H9 (cell line): ENCODE measurements at regions not wholly inside any gene's neighbourhood (a gene's known extent, or its start where the extent isn't known, plus 50 kb on each side); places are given as distances from the start of the nearest gene placed in this dataset.

Experiments used
- DNase-seq: peaks from one replicate; pipeline ENCODE4 v3.0.0-alpha.2; 2017
- H2AFZ ChIP-seq: one replicate; pipeline ENCODE4 v1.6.1; 2013; ENCODE audit warnings: mild to moderate bottlenecking, low read length, control low read depth, moderate library complexity
- H2AK5ac ChIP-seq: 2 replicates; pipeline ENCODE4 v1.6.1; 2013; ENCODE audit warnings: low read length, control low read depth, mixed read lengths; ENCODE audit not compliant: insufficient read length
- H2BK120ac ChIP-seq: one replicate; pipeline ENCODE4 v1.6.1; 2013; ENCODE audit warnings: low read depth, mild to moderate bottlenecking, low read length, control low read depth, inconsistent platforms; ENCODE audit not compliant: poor library complexity, severe bottlenecking
- H2BK12ac ChIP-seq: 2 replicates; pipeline ENCODE4 v1.6.1; 2013; ENCODE audit warnings: low read length, control low read depth, mixed read lengths, low read depth; ENCODE audit not compliant: insufficient read length
- H2BK15ac ChIP-seq: 2 replicates; pipeline ENCODE4 v1.6.1; 2013; ENCODE audit warnings: low read depth, low read length, control low read depth
- H2BK20ac ChIP-seq: one replicate; pipeline ENCODE4 v1.6.1; 2013; ENCODE audit warnings: low read depth, mild to moderate bottlenecking, low read length, control low read depth, inconsistent platforms; ENCODE audit not compliant: poor library complexity, severe bottlenecking
- H2BK5ac ChIP-seq: 2 replicates; pipeline ENCODE4 v1.6.1; 2013; ENCODE audit warnings: low read length, control low read depth, mixed read lengths; ENCODE audit not compliant: insufficient read length
- H3K14ac ChIP-seq: 2 replicates; pipeline ENCODE4 v1.6.1; 2013; ENCODE audit warnings: low read length, control low read depth; ENCODE audit not compliant: insufficient read depth
- H3K18ac ChIP-seq: 2 replicates; pipeline ENCODE4 v1.6.1; 2013; ENCODE audit warnings: low read depth, mild to moderate bottlenecking, mixed read lengths, low read length, control low read depth; ENCODE audit not compliant: insufficient read length
- H3K23ac ChIP-seq: 2 replicates; pipeline ENCODE4 v1.6.1; 2013; ENCODE audit warnings: low read length, control low read depth, mixed read lengths, low read depth; ENCODE audit not compliant: insufficient read length
- H3K23me2 ChIP-seq: 2 replicates; pipeline ENCODE4 v1.6.1; 2013; ENCODE audit warnings: low read depth, mild to moderate bottlenecking, mixed read lengths, low read length, control low read depth; ENCODE audit not compliant: insufficient read length, poor library complexity, severe bottlenecking
- H3K27ac ChIP-seq: 2 replicates; pipeline ENCODE4 v1.5.1; 2013; ENCODE audit warnings: low read length, control low read depth, mixed read lengths, low read depth; ENCODE audit not compliant: insufficient read length
- H3K27me3 ChIP-seq: 2 replicates; pipeline ENCODE4 v1.6.1; 2013; ENCODE audit warnings: low read length, control low read depth, inconsistent platforms; ENCODE audit not compliant: insufficient read depth
- H3K4ac ChIP-seq: 2 replicates; pipeline ENCODE4 v1.6.1; 2013; ENCODE audit warnings: low read depth, mild to moderate bottlenecking, control low read depth, inconsistent platforms, low read length, moderate library complexity
- H3K4me1 ChIP-seq: 2 replicates; pipeline ENCODE4 v1.6.1; 2013; ENCODE audit warnings: low read length, control low read depth, inconsistent platforms; ENCODE audit not compliant: insufficient read depth
- H3K4me2 ChIP-seq: 2 replicates; pipeline ENCODE4 v1.6.1; 2013; ENCODE audit warnings: low read length, control low read depth, mixed read lengths; ENCODE audit not compliant: insufficient read length, insufficient read depth
- H3K56ac ChIP-seq: 2 replicates; pipeline ENCODE4 v1.6.1; 2013; ENCODE audit warnings: low read depth, mild to moderate bottlenecking, mixed read lengths, low read length, control low read depth; ENCODE audit not compliant: insufficient read length
- H3K79me1 ChIP-seq: 2 replicates; pipeline ENCODE4 v1.6.1; 2013; ENCODE audit warnings: low read depth, mild to moderate bottlenecking, moderate library complexity, low read length, control low read depth, inconsistent platforms; ENCODE audit not compliant: insufficient read depth, poor library complexity, severe bottlenecking
- H3K79me2 ChIP-seq: 2 replicates; pipeline ENCODE4 v1.6.1; 2013; ENCODE audit warnings: low read length, control low read depth, inconsistent platforms; ENCODE audit not compliant: insufficient read depth
- H3K9ac ChIP-seq: 2 replicates; pipeline ENCODE4 v1.6.1; 2013; ENCODE audit warnings: low read length, control low read depth, mixed read lengths; ENCODE audit not compliant: insufficient read length; ENCODE audit errors: extremely low read depth
- H3K9me3 ChIP-seq: one replicate; pipeline ENCODE4 v1.6.1; 2013; ENCODE audit warnings: low read depth, low read length, inconsistent platforms; ENCODE audit not compliant: control insufficient read depth
- H3T11ph ChIP-seq: one replicate; pipeline ENCODE4 v1.6.1; 2013; ENCODE audit warnings: mild to moderate bottlenecking, low read length, control low read depth, inconsistent platforms
- H4K20me1 ChIP-seq: one replicate; pipeline ENCODE4 v1.6.1; 2013; ENCODE audit not compliant: control insufficient read depth, insufficient read length, insufficient read depth
- H4K5ac ChIP-seq: 2 replicates; pipeline ENCODE4 v1.6.1; 2013; ENCODE audit warnings: low read depth, mild to moderate bottlenecking, mixed read lengths, low read length, control low read depth; ENCODE audit not compliant: insufficient read length
- H4K8ac ChIP-seq: replicated peaks from 2 replicates; pipeline ENCODE4 v1.6.1; 2013; ENCODE audit warnings: low read length, control low read depth, mixed read lengths, low read depth; ENCODE audit not compliant: insufficient read length
- H4K91ac ChIP-seq: 2 replicates; pipeline ENCODE4 v1.6.1; 2013; ENCODE audit warnings: low read depth, mild to moderate bottlenecking, moderate library complexity, mixed read lengths, low read length, control low read depth; ENCODE audit not compliant: insufficient read length
- H3K27ac Mint-ChIP-seq, 3 experiments: 2 replicates in 2 of 3; 3 replicates in 1 of 3; pipeline ENCODE4 v1.8.0; 2020 to 2021; ENCODE audit warnings: mixed read lengths in 3 of 3, mild to moderate bottlenecking in 1 of 3, moderate library complexity in 1 of 3
- H3K27me3 Mint-ChIP-seq: 2 replicates; pipeline ENCODE4 v1.8.0; 2021; ENCODE audit warnings: low read depth, mild to moderate bottlenecking, moderate library complexity, mixed read lengths
- H3K36me3 Mint-ChIP-seq, 3 experiments: 2 replicates in 2 of 3; 3 replicates in 1 of 3; pipeline ENCODE4 v1.8.0; 2020 to 2021; ENCODE audit warnings: low read depth in 3 of 3, mixed read lengths in 3 of 3; ENCODE audit not compliant: insufficient read depth in 1 of 3
- H3K4me1 Mint-ChIP-seq, 2 experiments: 2 replicates each; pipeline ENCODE4 v1.8.0; 2020; ENCODE audit warnings: mixed read lengths in 2 of 2
- H3K4me3 Mint-ChIP-seq, 2 experiments: 2 replicates in 1 of 2; 3 replicates in 1 of 2; pipeline ENCODE4 v1.8.0; 2020 to 2021; ENCODE audit warnings: mild to moderate bottlenecking in 2 of 2, mixed read lengths in 2 of 2, moderate library complexity in 1 of 2
- H3K9me3 Mint-ChIP-seq, 2 experiments: 2 replicates in 1 of 2; 3 replicates in 1 of 2; pipeline ENCODE4 v1.8.0; 2020; ENCODE audit warnings: mild to moderate bottlenecking in 2 of 2, mixed read lengths in 2 of 2, moderate library complexity in 1 of 2
- CTCF ChIP-seq: fragments of 200-600 bp; sonication (generic); conservative IDR thresholded peaks from 3 replicates; pipeline ENCODE4 v1.8.0; 2021; ENCODE audit warnings: antibody characterized with exemption, mild to moderate bottlenecking
- WGBS: extraction: QIAGEN DNeasy Blood & Tissue Kit; methylation state at CpG from one replicate; pipeline ENCODE4 v1.1.7; 2013; ENCODE audit warnings: missing lambda C conversion rate, low lambda C conversion rate, mixed read lengths; ENCODE audit not compliant: insufficient read length; ENCODE audit errors: extremely low coverage; 5-methylcytosine and 5-hydroxymethylcytosine counted together

GRCh38 chr1:30358500-30358899, 364.9 kb downstream of the MATN1 start:
- Mint-ChIP-seq H3K4me3 (no peak overlapping the region), H3K9me3 (no peaks in the 10 kb centered on the region; a peak in 1 of 5 replicates), H3K27me3 (peaks cover 2% of the 10 kb centered on the region; the same call in 1 of the 2 replicates), H3K36me3 (no peaks in the 10 kb centered on the region), H3K27ac (no peak overlapping the region), H3K4me1 (peaks cover 29 to 44% of the 10 kb centered on the region in 2 experiments)
- no peaks in the 10 kb centered on the region for H4K20me1 ChIP-seq
- no peak overlapping the region for H3T11ph ChIP-seq
- no peak overlapping the region for H2BK15ac ChIP-seq
- no CpG with 5 or more reads among the region's 3 CpGs for WGBS
- H3K9me3 ChIP-seq = no peaks in the 10 kb centered on the region
- H3K18ac ChIP-seq = no peak overlapping the region
- no peak for TF ChIP-seq CTCF
- no peak overlapping the region for H3K4me2 ChIP-seq
- no peaks in the 10 kb centered on the region for H3K79me1 ChIP-seq
- H2AK5ac ChIP-seq = no peak overlapping the region
- no peak overlapping the region for H2BK12ac ChIP-seq
- H3K14ac ChIP-seq = no peak overlapping the region
- H2AFZ ChIP-seq = no peak overlapping the region
- no peak overlapping the region for H3K4ac ChIP-seq
- no peak overlapping the region for H2BK120ac ChIP-seq
- no peaks in the 10 kb centered on the region for H3K79me2 ChIP-seq
- H3K9ac ChIP-seq = no peak overlapping the region
- no peaks in the 10 kb centered on the region for H3K27me3 ChIP-seq
- peak; percentile 28 for DNase-seq
- H4K5ac ChIP-seq = no peak overlapping the region
- no peak overlapping the region for H4K91ac ChIP-seq
- H3K56ac ChIP-seq = no peak overlapping the region
- no peak overlapping the region for H2BK20ac ChIP-seq
- H3K27ac ChIP-seq = no peak overlapping the region
- no peak overlapping the region for H4K8ac ChIP-seq
- H3K4me1 ChIP-seq = no peaks in the 10 kb centered on the region
- H2BK5ac ChIP-seq = no peak overlapping the region
- H3K23me2 ChIP-seq = no peaks in the 10 kb centered on the region
- H3K23ac ChIP-seq = no peak overlapping the region
